ENCODE measurements at regions not wholly inside any gene's neighbourhood (a gene's known extent, or its start where the extent isn't known, plus 50 kb on each side); places are given as distances from the start of the nearest gene placed in this dataset.

DNA sequence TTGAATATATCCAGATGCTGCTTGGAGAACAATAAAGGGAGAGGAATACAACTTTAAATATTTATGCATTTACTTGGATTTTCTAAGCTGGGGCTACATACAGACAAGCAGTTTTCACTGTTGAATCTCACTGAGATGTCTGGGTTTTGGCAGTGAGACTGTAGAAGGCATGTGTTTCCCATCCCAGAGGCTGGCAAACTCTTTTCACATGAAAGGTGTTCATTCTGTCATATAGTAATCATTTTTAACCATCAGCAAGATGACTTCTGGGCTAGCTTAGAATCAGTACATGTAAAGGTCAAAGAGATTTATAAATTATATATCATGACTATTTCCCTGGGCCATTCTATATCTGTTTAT, 218.7 kb upstream of the SGO1 start:
- no peak for TF ChIP-seq ZFP30 (CRISPR knock-in tag; IDR thresholded peaks at IDR 0.05)
- no peak for TF ChIP-seq PPARA (CRISPR knock-in tag; IDR thresholded peaks at IDR 0.05; ENCODE audit: borderline replicate concordance)
- TF ChIP-seq ZFP3 (CRISPR knock-in tag; IDR thresholded peaks at IDR 0.05), result no peak

Data from SK-N-SH treated with all-trans-retinoic acid at 6 μM for 48 hours (cell line).